ENCODE measurements at regions not wholly inside any gene's neighbourhood (a gene's known extent, or its start where the extent isn't known, plus 50 kb on each side); places are given as distances from the start of the nearest gene placed in this dataset.

DNA sequence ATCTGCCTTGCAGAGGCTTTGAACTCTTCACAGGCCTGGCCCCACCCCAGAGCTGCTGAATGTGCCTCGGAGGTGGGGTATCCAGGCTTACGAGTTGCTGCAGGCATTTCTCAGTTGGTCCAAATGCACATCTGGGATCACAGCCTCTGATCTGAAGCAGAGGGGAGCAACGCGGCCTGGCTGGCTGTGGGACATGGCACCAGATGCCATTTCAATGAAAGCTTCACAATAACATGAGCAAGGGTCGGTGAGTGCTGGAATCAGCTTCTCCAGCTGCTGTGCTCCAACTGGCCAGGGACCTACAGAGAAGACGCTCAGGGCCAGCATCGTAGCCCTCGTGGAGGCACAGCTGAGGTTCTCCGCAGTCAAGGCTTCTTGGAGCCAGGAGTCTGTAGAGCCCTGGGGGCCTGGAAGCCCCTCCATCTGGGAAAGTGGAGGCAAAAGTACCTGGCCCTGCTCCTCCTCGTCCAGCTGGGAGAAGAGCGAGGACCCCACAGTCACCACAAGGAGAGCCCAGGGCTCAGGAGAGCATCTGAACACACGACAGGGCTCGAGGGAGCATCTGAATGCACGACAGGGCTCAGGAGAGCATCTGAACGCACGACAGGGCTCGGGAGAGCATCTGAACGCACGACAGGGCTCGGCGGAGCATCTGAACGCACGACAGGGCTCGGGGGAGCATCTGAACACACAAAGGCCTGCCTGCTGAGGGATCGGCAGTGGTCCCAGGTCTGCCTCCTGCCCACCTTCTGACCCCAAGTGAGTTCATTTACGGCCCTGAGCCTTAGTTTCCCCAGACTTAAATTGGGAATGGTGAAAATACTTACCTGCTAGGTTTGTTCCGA, 165.2 kb downstream of the DLL1 start:
- Histone ChIP-seq H3K4me1 (peaks cover 0 to 59% (median 15%) of the 10 kb centered on the region in 12 donors), H3K27me3 (no peaks in the 10 kb centered on the region), H3K36me3 (no peaks in the 10 kb centered on the region), H3K9me3 (peaks cover 0 to 17% (median 11%) of the 10 kb centered on the region in 12 donors), H3K4me3 (no peak overlapping the region), H3K27ac (peak overlapping the region in 1 of 12 donors; percentile 14)
- 89 to 91% (median 90%) methylated on average over 25 to 27 of the region's 27 CpGs for WGBS, 4 donors
- DNase-seq = peak in 1 of 5 donors; percentile 11
- intact Hi-C loops (cut with DNase I) = loop anchor here in 3 of 10 donors (5.0 kb wide), 1 partner anchor 83 kb away; no protein-coding TSS in a partner anchor
- no peak for ATAC-seq
- TF ChIP-seq, protein P1, sequence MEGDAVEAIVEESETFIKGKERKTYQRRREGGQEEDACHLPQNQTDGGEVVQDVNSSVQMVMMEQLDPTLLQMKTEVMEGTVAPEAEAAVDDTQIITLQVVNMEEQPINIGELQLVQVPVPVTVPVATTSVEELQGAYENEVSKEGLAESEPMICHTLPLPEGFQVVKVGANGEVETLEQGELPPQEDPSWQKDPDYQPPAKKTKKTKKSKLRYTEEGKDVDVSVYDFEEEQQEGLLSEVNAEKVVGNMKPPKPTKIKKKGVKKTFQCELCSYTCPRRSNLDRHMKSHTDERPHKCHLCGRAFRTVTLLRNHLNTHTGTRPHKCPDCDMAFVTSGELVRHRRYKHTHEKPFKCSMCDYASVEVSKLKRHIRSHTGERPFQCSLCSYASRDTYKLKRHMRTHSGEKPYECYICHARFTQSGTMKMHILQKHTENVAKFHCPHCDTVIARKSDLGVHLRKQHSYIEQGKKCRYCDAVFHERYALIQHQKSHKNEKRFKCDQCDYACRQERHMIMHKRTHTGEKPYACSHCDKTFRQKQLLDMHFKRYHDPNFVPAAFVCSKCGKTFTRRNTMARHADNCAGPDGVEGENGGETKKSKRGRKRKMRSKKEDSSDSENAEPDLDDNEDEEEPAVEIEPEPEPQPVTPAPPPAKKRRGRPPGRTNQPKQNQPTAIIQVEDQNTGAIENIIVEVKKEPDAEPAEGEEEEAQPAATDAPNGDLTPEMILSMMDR (IDR thresholded peaks at IDR 0.05) = no peak

DNA sequence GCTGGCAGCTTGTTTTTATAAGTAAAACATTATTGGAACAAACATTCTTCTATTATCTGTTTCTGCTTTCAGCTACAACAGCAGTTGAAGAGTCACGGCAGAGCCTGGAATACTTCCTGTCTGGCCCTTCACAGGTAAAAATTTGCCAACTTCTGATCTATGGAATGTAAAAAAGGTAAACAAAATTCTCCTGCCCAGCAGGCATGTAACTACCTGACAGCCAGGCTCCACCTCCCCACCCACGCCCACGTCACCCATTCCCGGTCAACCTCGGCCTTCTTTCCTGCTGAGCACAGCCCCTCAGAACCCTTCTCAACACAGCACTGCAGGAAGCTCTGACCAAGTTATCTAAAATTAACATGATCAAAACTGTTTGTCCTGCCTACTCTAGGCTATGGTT, 166.0 kb downstream of the DLL1 start:
- H3K4me1 ChIP-seq = peaks cover 0 to 51% (median 10%) of the 10 kb centered on the region in 12 donors
- no peak overlapping the region for H3K27ac ChIP-seq
- no peak overlapping the region for H3K4me3 ChIP-seq
- TF ChIP-seq, protein P1 (IDR thresholded peaks at IDR 0.05) = no peak
- peaks cover 0 to 26% (median 20%) of the 10 kb centered on the region in 12 donors for H3K9me3 ChIP-seq
- H3K27me3 ChIP-seq = no peaks in the 10 kb centered on the region
- H3K36me3 ChIP-seq = no peaks in the 10 kb centered on the region
- ATAC-seq (no peak), DNase-seq (peak in 1 of 5 donors; percentile 6)
- intact Hi-C loops (cut with DNase I) = loop anchor here in 3 of 10 donors (5.0 kb wide), 1 partner anchor 83 kb away; no protein-coding TSS in a partner anchor
- 69 to 79% (median 75%) methylated on average over 5 of the region's 5 CpGs for WGBS, 4 donors

GRCh38 chr6:170124150-170124549, 166.7 kb downstream of the DLL1 start:
- ATAC-seq = no peak
- H3K4me1 ChIP-seq = peaks cover 0 to 44% (median 4%) of the 10 kb centered on the region in 12 donors
- 91 to 94% (median 92%) methylated on average over 2 of the region's 2 CpGs for WGBS, 4 donors
- intact Hi-C loops (cut with DNase I) = no loop called here
- TF ChIP-seq, protein P1 (IDR thresholded peaks at IDR 0.05) = no peak
- peak in 1 of 5 donors; percentile 7 for DNase-seq
- no peaks in the 10 kb centered on the region for H3K36me3 ChIP-seq
- no peaks in the 10 kb centered on the region for H3K27me3 ChIP-seq
- no peak overlapping the region for H3K4me3 ChIP-seq
- H3K9me3 ChIP-seq = peaks cover 0 to 33% (median 25%) of the 10 kb centered on the region in 12 donors
- no peak overlapping the region for H3K27ac ChIP-seq

DNA sequence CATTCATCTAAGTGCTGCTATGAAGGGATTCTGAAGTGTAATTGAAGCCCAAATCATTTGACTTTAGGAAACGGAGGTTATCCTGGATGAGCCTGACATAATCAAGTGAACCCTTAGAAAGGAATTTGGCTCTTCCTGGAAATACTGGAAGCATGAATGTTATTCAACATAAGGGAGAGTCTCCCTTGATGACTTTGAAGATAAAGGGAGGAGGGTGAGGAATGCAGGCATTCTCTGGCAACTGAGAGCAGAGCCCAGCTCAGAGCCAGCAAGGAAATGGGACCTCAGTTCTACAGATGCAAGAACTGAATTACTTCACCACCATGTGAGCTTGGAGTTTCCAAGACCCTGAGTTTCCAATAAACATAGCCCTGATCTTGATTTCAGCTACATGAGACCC, 168.2 kb downstream of the DLL1 start:
- TF ChIP-seq POLR2A (IDR thresholded peaks at IDR 0.05) = no peak
- TF ChIP-seq, protein P1 (IDR thresholded peaks at IDR 0.05) = no peak
- H3K27me3 ChIP-seq = no peaks in the 10 kb centered on the region
- H3K4me3 ChIP-seq = no peak overlapping the region
- H3K9me3 ChIP-seq = peaks cover 0 to 40% (median 25%) of the 10 kb centered on the region in 12 donors
- intact Hi-C loops (cut with DNase I) = no loop called here
- DNase-seq (peak in 1 of 5 donors; percentile 15), ATAC-seq (no peak)
- no peak overlapping the region for H3K27ac ChIP-seq
- H3K4me1 ChIP-seq = peaks cover 0 to 37% (median 0%) of the 10 kb centered on the region in 12 donors
- no peaks in the 10 kb centered on the region for H3K36me3 ChIP-seq
- 30 to 43% (median 36%) methylated on average over 1 of the region's 1 CpG for WGBS, 4 donors
